Esophagus muscularis mucosa (tissue), 4 donors: ENCODE measurements at regions not wholly inside any gene's neighbourhood (a gene's known extent, or its start where the extent isn't known, plus 50 kb on each side); places are given as distances from the start of the nearest gene placed in this dataset.

ENCODE experiments used
- EP300 ChIP-seq: sonication (generic); formaldehyde crosslinking; IDR thresholded peaks from one replicate; pipeline ENCODE4 v1.6.1; 2017; ENCODE audit warnings: antibody characterized with exemption
- POLR2A ChIP-seq: fragments of 450-650 bp; IDR thresholded peaks from one replicate; pipeline ENCODE4 v1.6.1; 2017; ENCODE audit warnings: antibody characterized with exemption, moderate library complexity, mild to moderate bottlenecking, low read depth
- TF ChIP-seq, protein P1 (sequence below), 3 experiments: fragments of 200-600 bp in 2 of 3; fragments of 450-650 bp in 1 of 3; sonication (generic) in 2 of 3; IDR thresholded peaks; one replicate each; pipeline ENCODE4 v1.5.1; 2017 to 2019; ENCODE audit warnings: antibody characterized with exemption in 3 of 3, mild to moderate bottlenecking in 2 of 3, moderate library complexity in 1 of 3

- TF ChIP-seq, protein P1, sequence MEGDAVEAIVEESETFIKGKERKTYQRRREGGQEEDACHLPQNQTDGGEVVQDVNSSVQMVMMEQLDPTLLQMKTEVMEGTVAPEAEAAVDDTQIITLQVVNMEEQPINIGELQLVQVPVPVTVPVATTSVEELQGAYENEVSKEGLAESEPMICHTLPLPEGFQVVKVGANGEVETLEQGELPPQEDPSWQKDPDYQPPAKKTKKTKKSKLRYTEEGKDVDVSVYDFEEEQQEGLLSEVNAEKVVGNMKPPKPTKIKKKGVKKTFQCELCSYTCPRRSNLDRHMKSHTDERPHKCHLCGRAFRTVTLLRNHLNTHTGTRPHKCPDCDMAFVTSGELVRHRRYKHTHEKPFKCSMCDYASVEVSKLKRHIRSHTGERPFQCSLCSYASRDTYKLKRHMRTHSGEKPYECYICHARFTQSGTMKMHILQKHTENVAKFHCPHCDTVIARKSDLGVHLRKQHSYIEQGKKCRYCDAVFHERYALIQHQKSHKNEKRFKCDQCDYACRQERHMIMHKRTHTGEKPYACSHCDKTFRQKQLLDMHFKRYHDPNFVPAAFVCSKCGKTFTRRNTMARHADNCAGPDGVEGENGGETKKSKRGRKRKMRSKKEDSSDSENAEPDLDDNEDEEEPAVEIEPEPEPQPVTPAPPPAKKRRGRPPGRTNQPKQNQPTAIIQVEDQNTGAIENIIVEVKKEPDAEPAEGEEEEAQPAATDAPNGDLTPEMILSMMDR (IDR thresholded peaks at IDR 0.05) = no peak
- TF ChIP-seq POLR2A (no peak), EP300 (no peak)
These were observed 818.8 kb upstream of the GYPC start for GRCh38 chr2:125837128-125837527.
